SIG-M5 treated with dmso at 0.1 percent for 504 hours (cell line): ENCODE measurements at regions not wholly inside any gene's neighbourhood (a gene's known extent, or its start where the extent isn't known, plus 50 kb on each side); places are given as distances from the start of the nearest gene placed in this dataset.

ENCODE experiments used
- DNase-seq: peaks from one replicate; lab custom pipeline; 2025; ENCODE audit not compliant: unreplicated experiment; lab: John Stamatoyannopoulos, UW

DNA sequence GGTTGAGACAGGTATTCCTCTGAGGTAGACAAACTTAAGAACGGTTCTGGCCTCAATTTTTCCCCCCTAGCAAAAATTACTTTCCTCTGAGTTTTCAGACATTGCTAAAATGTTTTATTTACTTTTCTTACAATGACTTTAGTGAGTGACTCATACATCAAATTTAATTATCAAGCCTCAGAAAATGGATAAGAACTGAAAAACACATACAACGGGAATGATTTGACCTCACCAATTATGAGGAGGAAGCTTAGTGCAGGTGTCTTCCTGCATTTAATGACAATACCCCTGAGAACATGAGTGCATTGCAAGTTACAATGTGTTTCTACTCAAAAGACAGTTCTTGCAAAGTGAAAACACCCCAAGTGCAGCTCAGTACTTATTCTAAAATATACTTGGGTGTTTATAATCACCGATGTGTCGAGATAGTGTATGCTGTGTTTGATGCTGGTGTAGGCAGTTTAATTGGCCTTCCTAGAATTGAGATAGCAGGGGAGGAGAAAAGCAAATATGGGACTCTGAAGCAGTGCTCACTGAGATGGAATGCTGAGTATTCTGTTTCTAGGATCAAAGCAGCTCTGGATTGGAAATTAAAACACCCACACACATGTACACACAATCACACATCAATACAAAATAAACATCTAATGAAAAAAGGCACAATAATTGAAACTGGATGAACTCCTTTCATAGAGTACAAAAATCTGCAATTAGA, 189.5 kb upstream of the SLC10A2 start:
- no peak for DNase-seq

- no peak for DNase-seq
These were observed 183.9 kb upstream of the SLC10A2 start for GRCh38 chr13:103250071-103250470.

- no peak for DNase-seq
These were observed 180.5 kb upstream of the SLC10A2 start for GRCh38 chr13:103246581-103247200.

DNA sequence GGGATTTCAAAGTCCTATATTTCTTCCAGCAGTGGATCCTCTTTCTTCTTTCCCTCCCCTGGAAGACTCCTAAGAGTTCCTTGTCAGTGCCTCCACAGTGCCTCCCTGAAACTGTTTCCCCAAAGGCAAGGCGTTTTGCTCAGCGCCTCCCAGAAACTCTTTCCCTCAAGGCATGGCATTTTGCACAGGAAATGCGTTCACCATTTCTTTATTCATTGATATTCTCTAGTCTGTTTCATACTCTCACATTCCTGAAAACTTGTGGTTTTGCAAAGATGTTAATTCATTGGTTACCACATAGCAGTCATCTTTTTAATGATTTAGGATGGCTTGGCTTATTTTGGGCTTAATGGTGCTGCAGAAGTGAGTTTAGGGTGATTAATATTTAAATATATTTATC, 177.3 kb upstream of the SLC10A2 start:
- no peak for DNase-seq

GRCh38 chr13:103238441-103238840, 172.2 kb upstream of the SLC10A2 start:
- no peak for DNase-seq

GRCh38 chr13:103236213-103236612, 170.0 kb upstream of the SLC10A2 start:
- DNase-seq, result no peak

DNA sequence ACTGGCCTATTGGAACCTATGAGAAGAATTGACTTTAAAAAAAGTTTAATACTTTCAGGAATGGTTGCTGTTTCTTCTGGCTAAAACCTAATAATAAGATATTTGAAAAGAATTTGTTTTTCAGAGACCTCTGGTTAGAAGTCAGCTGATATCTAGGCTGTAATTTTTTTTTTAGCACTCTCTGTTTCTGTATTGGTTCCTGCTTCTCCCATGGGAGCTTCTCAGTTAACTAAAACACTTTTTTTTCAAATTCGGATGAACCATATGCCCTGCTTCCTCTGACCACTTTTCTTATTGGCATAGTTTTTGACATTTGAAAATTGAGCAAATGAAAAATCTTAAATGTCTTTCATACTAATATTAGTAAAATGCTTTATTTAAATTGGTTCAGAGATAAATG, 163.5 kb upstream of the SLC10A2 start:
- no peak for DNase-seq

GRCh38 chr13:103224804-103225203, 158.6 kb upstream of the SLC10A2 start:
- DNase-seq, result no peak

GRCh38 chr13:103222683-103223082, 156.5 kb upstream of the SLC10A2 start:
- DNase-seq, result no peak

DNA sequence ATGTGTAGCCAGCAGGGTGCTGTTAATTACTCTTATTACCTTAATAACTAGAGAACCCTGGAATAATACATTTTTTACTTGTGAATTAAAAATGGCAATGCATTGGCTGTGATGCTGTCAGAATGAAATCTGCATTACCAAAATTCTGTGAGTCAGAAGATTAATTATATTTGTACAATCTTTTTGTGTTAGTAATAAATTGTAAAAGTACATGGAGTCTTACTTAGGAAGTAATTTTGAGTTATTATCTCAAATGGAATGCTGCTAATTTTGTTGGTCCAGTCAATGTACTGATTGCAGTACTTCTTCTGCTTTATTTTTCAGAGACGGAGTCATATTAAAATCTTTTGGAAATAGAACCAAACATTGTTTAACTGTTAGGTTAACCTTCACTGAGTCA, 152.0 kb upstream of the SLC10A2 start:
- DNase-seq, result no peak

DNA sequence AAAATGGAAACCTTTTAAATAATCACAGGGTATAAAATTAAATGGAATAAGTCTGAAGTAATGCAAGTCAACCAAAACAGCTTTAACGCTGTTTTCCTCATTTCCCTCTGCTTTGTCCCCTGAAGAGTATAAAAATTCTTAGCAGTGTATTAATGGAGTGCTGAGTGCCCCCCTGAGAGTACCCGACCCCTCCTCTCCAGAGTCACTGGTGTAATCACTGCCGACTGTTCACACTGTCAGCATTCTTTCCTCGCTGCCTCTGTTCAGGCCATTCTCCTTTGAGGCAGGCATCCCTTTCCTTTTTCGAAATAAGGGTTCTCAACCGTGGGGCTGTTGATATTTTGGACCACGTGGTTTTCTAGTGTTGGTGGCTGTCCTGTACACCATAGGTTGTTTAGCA, 146.9 kb upstream of the SLC10A2 start:
- DNase-seq, result no peak

- no peak for DNase-seq
These were observed 144.1 kb upstream of the SLC10A2 start for GRCh38 chr13:103210348-103210747.

DNA sequence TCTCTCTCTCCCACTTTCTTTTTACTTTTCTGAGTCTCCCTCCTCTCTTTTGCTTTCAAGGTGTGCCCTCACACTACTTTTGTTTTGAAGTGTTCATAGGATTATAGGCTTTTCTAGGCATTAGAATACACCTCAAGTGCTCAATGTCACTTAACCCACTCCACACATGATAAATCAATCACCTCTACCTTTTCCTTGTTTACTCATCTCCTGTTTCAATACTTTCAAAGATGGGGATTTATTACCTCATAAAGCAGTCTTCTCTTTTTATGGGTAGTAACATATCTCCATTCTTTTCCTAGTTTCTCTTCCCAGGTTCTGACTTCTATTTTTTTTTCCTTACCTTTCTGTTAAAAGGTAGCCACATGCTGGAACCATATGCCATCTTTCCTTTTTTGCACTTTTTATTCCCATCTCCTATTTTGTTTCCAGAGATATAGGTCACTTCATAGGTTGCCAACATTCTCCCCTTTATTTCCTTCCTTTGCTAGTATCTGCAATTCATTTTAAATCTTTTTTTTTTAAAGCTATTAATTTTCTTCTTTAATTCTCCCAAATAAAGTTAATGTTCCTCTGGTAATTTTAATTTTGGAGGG, 137.6 kb upstream of the SLC10A2 start:
- DNase-seq, result no peak

DNA sequence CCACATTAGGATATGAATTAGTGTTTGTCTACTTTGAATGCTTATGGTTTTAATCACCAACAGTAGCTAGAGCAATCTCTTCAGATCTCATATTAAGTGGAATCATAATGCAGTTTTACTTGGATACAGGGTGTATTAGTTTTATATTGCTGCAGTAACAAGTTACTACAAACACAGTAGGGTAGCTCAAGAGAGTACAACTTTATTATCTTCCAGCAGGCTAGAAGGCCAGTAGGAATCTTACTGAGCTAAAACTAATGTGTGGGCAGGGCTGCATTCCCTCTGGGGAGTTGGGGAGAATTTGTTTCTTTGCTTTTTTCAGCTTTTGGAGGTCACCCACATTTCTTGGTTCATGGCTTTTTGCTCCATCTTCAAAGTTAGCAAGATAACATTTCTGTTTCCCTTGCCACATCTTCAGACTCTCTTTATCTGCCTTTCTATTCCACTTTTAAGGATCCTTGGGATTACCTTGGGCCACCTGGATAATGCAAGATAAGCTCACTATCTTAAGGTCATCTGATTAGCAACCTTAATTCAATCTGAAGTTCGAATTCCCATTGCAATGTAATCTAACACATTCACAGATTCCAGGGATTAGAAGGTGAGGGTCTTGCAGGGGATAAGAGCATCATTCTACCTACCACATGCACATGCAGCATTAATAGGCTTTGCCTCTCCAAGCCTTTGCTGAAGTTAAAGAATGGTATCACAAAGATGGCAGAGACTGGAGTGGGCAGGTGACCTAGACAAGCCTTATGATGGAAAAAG, 134.1 kb upstream of the SLC10A2 start:
- no peak for DNase-seq

DNA sequence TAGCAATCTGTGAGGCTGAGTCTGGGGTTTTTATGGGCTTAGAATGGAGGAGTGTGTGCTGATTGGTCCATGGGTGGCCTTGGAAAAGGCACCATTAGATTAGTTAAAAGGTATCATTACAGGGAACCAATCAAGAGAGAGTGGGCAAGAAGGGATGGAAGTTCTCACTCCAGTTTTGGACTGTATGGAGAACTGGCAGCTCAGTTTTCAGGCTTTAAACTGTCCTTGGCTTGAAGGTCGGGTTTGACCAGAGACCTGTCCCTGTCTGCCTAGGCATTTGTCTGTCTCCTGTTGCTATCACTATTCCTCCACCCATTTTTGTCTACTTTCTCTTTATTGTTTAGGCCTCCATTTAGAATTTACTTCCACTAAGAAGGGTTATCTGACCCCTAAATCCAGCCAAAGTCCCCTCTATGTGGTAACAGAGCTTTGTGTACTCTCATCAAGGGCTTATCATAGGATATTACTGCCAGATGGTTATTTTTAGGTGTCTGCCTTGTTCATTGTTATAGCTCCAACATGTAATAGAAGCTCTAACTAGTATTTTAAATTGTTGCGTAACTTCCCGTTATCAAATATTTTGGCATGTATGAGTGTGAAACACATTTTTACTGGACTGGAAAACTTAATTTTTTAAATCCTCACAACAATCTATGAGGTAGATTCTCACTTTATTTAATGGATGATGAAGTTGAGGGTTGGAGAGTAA, 133.3 kb upstream of the SLC10A2 start:
- DNase-seq, result no peak

GRCh38 chr13:103196356-103196755, 130.1 kb upstream of the SLC10A2 start:
- DNase-seq, result no peak

- no peak for DNase-seq
These were observed 129.5 kb upstream of the SLC10A2 start for GRCh38 chr13:103195762-103196161.

DNA sequence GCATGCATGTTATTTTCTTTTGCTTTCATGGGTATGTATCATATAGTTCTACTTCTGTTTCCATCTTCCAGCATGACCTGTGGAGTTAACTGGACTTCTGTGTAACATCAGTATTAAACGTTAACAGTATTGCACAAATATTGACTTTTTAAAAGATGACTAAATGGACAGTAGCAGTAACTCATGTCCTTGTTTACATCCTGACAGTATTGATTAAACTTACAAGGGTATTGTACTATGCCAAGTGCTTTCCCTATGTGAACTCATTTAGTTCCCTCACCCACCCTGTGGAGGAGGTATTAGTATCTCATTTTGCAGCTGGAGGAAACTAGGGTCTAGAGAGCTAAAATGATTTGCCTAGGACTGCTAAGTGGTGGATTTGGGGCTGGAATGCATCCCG, 128.7 kb upstream of the SLC10A2 start:
- no peak for DNase-seq

- DNase-seq, result no peak
These were observed 126.4 kb upstream of the SLC10A2 start for GRCh38 chr13:103192511-103193135.

GRCh38 chr13:103190841-103191240, 124.6 kb upstream of the SLC10A2 start:
- DNase-seq, result no peak
